GM18505 (cell line): ENCODE measurements at regions not wholly inside any gene's neighbourhood (a gene's known extent, or its start where the extent isn't known, plus 50 kb on each side); places are given as distances from the start of the nearest gene placed in this dataset.
"Not testable (repeated sequence)": the region's sequence is repeated elsewhere in the genome, so short reads cannot be mapped to it uniquely, and the experiment has no call there.

Source experiments
- ATAC-seq: cut with Tn5 transposase; IDR thresholded peaks from one replicate; pipeline ENCODE4 v1.9.1; 2021; ENCODE audit not compliant: unreplicated experiment
- POLR2A ChIP-seq: IDR thresholded peaks from 4 replicates; pipeline ENCODE4 v1.6.1; 2011; ENCODE audit warnings: borderline replicate concordance; ENCODE audit not compliant: insufficient read depth, insufficient read length; ENCODE audit errors: extremely low read depth

DNA sequence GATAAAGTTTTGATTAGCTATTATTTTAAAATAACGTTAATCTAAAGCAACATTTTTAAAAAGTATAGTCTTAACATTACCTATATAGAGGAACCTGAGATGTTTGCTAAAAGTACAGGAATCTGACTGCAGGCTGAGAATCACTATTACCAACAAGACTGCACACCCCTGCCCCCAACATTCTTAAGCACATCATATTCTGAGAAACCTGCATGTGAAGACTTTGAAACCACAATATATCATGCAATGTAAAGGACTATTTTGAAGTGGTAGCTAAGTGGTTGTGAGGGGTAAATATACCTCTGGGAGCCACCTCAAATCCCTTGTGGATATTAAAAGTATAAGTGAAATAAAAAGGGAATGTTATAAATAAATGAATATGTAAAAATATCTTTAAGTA, 119.0 kb upstream of the KLF12 start:
- TF ChIP-seq POLR2A: no peak
- no peak for ATAC-seq

DNA sequence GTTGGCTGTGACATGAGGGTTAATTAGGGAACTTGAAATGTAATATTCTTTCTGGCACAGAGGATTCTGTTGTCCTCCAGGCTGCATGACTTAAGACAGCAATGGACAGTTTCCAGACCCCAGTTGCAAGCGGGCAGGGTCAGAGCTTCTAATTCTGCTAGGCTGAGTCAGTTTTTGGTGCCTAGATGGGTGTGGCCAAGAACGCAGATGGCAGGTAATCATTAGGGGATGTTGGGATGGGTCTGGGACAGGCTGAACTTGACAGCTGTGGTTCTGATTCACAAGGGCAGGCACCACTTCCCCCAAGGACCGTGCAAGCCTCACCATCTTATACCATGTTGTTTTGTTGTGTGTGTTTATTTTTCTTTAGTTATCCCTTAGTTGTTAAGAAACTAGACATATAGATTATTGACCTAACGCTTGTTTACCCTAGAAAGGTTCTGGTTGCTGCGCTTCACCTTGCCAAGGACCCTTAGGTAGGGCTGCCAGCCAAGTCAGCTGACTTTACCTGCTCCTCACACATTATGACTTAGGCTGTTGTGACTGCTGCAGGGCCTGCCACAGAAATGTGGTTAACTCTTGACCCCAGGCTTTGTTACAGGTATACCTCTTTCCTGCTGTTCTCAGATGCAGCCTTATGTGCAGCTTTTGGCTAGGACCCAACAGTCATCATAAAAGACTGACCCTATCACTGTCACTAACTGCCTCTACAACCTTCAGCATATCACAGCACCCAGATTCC, 117.7 kb upstream of the KLF12 start:
- no peak for ATAC-seq
- no peak for TF ChIP-seq POLR2A

DNA sequence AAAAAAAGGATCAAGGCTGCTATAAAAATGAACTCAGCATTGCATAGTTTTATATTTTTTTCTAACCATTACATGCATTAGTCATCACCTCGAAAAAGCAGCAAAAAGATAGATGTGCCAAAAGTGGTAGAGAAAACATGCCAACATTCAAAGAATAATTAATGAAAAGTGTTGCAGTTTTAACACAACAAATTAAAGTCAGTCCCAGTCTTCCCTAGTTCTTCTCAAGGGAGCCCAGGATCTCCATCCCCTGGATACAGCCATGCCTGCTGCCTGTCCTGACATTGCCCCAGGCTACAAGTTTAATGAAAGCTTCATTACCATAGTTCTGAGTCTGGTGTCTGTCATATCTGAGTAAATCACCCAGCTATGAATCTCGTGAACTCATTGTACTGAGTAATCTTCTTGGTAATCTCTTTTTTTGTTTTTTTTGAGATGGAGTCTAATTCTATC, 116.6 kb upstream of the KLF12 start:
- ATAC-seq: no peak
- TF ChIP-seq POLR2A: no peak

DNA sequence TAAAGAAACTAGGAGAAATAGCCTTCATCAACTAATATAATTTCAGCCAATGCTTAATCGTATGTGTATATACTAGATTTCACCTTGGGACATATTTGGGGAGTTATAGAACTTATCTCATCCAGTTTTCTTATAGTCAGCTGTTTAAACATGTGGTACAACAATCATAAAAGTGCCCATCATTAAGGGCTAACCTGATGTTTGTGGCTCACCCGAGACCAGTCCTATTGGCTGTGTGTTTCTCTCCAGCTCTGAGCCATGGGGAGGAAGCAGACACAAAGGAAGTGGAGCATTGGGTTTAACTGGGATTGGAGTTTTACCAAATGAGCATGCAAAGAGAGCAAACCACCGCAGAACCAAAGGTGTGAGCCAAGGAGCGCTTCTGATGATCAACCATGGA, 114.3 kb upstream of the KLF12 start:
- TF ChIP-seq POLR2A: no peak
- ATAC-seq: no peak

DNA sequence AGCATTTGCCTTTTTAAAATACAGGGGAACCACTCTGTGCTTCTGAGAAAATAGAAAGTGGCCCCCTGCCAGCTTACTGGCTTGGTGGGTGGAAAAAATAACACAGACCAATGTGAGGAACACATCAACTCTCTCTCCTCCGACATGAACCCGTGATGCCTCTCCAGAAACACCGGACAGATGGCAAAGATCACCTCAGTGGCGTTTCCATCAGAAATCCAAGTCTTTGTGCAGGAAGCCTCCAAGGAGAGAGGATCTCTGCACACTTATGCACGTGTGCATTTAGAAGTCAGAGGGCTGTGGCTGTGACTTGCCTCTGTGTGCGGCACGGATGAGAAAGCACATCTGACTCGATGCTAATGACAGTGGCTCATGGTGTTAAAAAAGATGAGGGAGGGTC, 112.3 kb upstream of the KLF12 start:
- no peak for ATAC-seq
- TF ChIP-seq POLR2A: no peak

DNA sequence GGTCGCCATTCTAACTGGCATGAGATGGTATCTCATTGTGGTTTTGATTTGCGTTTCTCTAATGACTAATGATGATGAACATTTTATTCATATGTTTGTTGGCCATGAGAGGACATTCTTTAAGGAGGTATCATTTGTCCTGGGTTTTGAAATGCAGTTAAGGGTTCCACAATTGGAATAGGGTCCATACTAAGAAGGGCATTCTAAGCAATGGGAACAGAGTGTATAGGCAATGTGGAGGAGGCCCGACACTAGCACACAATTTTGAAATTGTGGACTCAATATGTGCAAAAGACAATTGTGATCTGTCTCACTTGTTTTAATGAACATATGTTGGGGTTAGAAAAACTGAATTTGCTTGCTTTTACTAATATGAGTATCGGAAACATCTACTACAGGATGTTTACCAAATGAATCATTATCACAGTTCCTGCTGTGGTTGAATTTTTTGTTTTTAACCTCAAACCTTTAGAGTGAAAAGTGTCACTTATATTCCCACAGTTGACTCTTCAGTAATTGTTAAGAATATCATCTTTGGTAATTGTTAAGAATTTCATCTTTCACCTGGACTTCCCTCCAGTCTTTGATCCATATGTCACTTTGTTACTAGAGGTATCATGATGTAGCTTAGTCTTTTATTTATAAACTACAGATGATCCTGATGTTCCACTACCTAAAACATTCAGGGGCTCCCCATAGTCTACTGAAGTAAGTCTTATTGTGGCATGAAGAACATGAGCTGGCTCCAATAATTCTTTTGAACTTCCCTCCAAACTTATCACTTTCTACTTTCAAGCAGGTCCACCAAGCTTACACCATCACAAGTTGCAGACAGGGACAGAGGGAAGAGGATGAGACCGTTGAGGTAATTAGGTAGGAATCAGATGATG, 109.7 kb upstream of the KLF12 start:
- ATAC-seq: no peak
- TF ChIP-seq POLR2A: no peak

DNA sequence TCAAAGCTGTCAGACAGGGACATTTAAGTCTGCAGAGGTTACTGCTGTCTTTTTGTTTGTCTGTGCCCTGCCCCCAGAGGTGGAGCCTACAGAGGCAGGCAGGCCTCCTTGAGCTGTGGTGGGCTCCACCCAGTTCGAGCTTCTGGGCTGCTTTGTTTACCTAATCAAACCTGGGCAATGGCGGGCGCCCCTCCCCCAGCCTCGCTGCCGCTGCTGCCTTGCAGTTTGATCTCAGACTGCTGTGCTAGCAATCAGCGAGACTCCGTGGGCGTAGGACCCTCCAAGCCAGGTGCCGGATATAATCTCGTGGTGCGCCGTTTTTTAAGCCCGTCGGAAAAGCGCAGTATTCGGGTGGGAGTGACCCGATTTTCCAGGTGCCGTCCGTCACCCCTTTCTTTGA, 107.1 kb upstream of the KLF12 start:
- not testable (repeated sequence) for ATAC-seq

DNA sequence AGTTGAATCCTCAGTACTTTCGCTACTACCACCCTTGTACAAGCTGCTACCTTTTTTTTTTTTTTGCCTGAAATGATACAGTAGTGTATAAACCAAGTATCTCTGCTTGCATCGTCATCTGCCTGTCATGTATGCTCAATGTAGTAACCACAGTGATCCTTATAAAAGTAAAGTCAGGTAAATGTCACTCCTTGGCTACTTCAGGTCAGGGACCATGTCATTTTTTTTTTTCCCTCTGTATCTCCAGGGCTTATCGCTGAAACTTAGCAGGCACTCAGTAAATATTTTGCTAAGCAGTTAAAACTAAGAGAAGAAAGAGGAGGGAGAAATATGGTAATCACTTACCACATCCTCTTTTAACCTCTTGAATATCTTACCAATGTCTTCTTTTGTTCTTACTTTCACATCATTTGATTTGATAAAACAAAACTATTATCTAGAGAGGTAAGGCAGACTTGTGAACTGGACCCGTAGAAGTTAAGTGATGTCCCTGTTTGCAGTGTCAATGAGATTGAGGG, 96.8 kb upstream of the KLF12 start:
- ATAC-seq: no peak
- TF ChIP-seq POLR2A: no peak

DNA sequence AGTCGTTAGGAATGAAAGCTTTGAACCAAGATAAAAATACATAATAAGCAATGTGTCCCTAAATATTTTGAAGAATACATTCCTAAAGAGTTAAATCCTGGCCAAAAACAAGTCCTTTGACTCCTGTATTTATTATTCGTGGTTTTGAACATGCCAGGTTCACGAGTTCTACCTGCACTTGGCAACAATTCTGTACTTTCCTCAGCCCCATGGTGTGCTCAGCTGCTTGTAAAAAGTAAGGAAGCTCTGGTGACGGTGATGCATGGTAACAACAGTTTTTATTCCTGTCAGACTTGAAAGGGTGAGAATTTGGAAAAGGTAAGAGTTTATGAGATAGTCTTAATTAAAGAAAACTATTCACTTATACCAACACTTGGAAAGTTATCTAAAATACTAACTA, 95.0 kb upstream of the KLF12 start:
- no peak for ATAC-seq
- TF ChIP-seq POLR2A: no peak

DNA sequence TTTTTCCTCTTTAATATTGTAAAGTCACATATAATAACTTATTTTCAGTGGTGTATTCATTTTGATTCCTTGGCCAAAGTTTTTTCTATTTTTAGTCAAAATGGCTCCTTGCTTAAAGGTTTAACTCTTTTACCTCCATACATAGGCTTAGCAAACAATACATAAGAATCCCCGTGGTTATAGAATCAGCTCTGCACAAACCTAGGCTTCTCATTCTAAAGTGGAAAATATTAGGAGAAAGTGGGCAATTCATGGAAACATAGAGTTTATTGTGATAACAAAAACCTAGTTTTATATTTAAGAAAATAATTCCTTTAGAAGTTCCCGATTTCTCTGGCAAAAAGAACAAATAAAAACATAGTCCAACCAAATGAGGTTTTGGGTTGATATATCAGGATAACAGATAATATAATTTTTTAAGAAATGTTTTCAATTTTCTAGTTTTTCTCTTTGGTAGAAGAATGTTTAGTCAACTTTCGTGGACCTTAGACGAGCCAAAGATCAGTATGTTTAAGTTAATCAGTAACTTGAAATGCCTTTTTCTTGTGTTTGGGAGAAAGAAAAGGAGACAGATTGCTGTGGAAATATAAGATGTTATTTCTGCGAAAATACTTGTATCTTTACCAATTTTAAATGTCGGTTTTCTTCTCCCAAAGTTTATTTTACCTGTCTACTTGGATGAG, 93.4 kb upstream of the KLF12 start:
- TF ChIP-seq POLR2A: no peak
- ATAC-seq: no peak

DNA sequence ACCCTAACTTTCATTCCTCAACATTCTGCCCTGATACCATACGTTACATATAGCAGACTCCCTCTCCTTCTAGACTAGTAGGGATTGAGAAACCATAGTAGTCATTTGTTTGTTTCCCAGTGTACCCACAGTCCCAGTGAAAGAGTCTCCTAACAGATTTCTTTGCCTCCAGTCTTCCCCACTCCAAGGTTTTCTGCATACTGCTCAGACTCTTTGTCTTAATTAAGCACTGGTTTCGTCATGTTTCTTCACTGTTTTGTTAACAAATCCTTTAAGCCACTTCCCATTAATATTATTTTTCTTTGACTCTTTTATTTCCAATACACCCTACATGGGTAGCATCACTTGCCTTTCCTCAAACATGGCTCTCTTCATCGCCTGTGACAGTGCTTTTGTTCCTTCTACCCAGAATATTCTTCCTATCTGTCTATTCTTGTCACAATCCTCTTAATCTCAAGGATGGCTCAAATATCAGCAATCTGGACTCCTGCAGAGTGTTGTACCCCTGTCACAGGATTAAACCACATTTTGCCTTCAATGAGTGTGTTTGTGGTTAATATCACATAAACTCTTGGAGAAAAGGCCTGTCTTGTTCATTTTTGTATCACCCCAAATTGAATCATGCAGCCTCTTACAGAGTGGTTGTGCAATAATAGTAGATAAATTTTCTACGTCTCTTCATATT, 92.7 kb upstream of the KLF12 start:
- TF ChIP-seq POLR2A: no peak
- no peak for ATAC-seq

DNA sequence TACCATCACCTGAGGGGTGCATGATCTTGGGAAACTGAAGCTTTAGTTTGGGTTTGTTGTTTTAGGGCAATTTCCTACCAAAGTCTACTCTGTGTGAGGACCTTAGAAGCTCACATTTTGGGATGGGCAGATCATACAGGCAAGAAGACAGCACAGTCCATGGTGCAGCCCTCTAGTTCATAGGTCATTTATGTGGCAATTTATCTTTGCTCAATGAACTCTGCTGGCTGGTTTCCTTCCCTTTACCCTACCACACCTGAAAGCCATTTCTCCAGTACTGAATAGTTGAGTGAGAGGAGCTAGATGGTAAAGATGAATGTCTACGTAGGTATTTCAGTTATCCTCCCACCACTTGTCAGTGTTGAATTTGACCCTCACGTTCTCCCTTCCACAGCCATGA, 87.5 kb upstream of the KLF12 start:
- ATAC-seq: no peak
- TF ChIP-seq POLR2A: no peak

DNA sequence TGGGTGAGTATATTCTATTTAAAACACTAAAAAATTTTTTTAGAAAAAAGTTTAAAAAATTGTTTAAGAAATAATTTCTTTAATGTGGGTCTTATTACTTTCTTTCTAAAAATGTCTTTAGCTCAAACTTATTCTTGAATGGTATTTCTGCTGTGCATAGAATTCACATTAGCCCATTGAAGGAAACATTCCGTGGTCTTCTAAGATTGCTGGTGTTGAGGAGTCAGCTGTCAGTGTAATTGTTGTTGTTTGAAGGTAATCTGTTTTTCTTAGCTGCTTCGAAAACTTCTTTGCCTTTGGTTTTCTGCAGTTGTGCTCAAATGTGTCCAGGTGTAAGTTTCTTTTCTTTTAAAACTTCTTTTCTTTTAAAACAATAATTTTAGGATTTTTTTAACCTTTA, 85.4 kb upstream of the KLF12 start:
- ATAC-seq: no peak
- no peak for TF ChIP-seq POLR2A

DNA sequence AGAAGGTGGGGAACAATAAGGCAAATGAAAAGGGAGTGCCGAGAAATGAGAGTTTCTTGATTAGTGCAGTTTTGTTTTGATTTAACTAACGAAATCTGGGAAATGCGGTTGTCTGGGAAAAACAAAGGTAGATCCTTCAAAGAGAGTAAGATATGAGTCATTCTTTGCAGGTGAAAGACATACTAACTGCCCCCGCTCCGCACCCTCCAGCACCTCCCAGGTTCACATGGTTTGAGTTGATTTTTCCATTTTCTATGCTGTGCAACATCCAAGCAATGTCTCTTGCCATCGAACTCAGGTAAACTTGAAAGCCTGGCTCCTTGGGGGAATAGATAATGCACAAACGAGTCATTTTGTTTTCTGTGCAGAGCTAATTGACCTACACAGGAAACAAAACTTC, 84.1 kb upstream of the KLF12 start:
- no peak for TF ChIP-seq POLR2A
- no peak for ATAC-seq

DNA sequence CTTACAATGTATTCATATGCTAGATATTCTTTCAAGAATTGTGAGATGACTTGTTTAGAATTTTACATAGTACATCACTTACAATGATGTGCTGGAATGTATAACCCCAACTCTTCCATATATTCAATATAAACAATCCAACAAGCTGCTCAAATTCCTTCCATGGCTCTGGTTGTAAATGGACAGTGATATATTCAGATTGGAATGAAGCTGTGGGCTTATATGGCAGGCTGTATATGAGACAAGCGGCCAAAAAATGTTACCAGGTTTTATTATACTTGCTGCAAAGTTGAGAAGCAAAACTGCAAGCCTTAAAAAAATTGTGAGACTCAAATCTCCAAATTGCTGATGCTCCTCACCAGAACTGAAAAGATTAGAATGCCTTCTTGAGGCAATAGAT, 83.6 kb upstream of the KLF12 start:
- no peak for ATAC-seq
- no peak for TF ChIP-seq POLR2A
